Pulmonary artery endothelial cell (primary cell): ENCODE measurements at regions not wholly inside any gene's neighbourhood (a gene's known extent, or its start where the extent isn't known, plus 50 kb on each side); places are given as distances from the start of the nearest gene placed in this dataset.
A peak's percentile ranks its signal among the peaks of the same experiment; 100 is the strongest.

Experiments used
- DNase-seq: peaks from one replicate; pipeline ENCODE4 v3.0.0-alpha.2; 2011; ENCODE audit warnings: low read depth, low spot score

GRCh38 chr2:111678161-111678560 lies 205.8 kb downstream of the ANAPC1 start:
- DNase-seq, result no peak

- DNase-seq, result no peak
Observed at GRCh38 chr2:111678651-111679050, 205.3 kb downstream of the ANAPC1 start.

- DNase-seq, result no peak
Observed at GRCh38 chr2:111679202-111679601, 204.8 kb downstream of the ANAPC1 start.

GRCh38 chr2:111684611-111685010 lies 199.4 kb downstream of the ANAPC1 start:
- DNase-seq, result no peak

- no peak for DNase-seq
Observed at GRCh38 chr2:111685342-111685741, 198.7 kb downstream of the ANAPC1 start.

GRCh38 chr2:111686994-111687393 lies 197.0 kb downstream of the ANAPC1 start:
- no peak for DNase-seq

GRCh38 chr2:111687911-111688310 lies 196.1 kb downstream of the ANAPC1 start:
- no peak for DNase-seq

- DNase-seq, result no peak
Observed at GRCh38 chr2:111688482-111688881, 195.5 kb downstream of the ANAPC1 start.

GRCh38 chr2:111689174-111689573 lies 194.8 kb downstream of the ANAPC1 start:
- DNase-seq, result no peak

- no peak for DNase-seq
Observed at GRCh38 chr2:111689941-111690340, 194.1 kb downstream of the ANAPC1 start.

GRCh38 chr2:111691164-111691875 lies 192.7 kb downstream of the ANAPC1 start:
- DNase-seq, result no peak

GRCh38 chr2:111692311-111692710 lies 191.7 kb downstream of the ANAPC1 start:
- no peak for DNase-seq

- peak; percentile 92 for DNase-seq
Observed at GRCh38 chr2:111694700-111695101, 189.3 kb downstream of the ANAPC1 start.

- no peak for DNase-seq
Observed at GRCh38 chr2:111695441-111696007, 188.5 kb downstream of the ANAPC1 start.

- no peak for DNase-seq
Observed at GRCh38 chr2:111696226-111696625, 187.8 kb downstream of the ANAPC1 start.

- DNase-seq, result no peak
Observed at GRCh38 chr2:111697560-111697959, 186.4 kb downstream of the ANAPC1 start.

- DNase-seq, result no peak
Observed at GRCh38 chr2:111698089-111698488, 185.9 kb downstream of the ANAPC1 start.

GRCh38 chr2:111698743-111699554 lies 185.0 kb downstream of the ANAPC1 start:
- DNase-seq, result peak; percentile 85

GRCh38 chr2:111701266-111701665 lies 182.7 kb downstream of the ANAPC1 start:
- no peak for DNase-seq

- no peak for DNase-seq
Observed at GRCh38 chr2:111701798-111702118, 182.2 kb downstream of the ANAPC1 start.

GRCh38 chr2:111702119-111702803 lies 181.7 kb downstream of the ANAPC1 start:
- DNase-seq, result no peak

GRCh38 chr2:111702804-111703196 lies 181.2 kb downstream of the ANAPC1 start:
- DNase-seq, result no peak
